D721Med (cell line): ENCODE measurements at regions not wholly inside any gene's neighbourhood (a gene's known extent, or its start where the extent isn't known, plus 50 kb on each side); places are given as distances from the start of the nearest gene placed in this dataset.
"Not testable (repeated sequence)": the region's sequence is repeated elsewhere in the genome, so short reads cannot be mapped to it uniquely, and the experiment has no call there.

Experiments used
- DNase-seq: peaks from one replicate; pipeline ENCODE4 v3.0.0; 2011; ENCODE audit warnings: low spot score; ENCODE audit not compliant: insufficient read length
- FAIRE-seq: peaks from 2 replicates; lab custom pipeline; 2011; peaks lifted over from hg19 to GRCh38; lab: Jason Lieb, UNC
- TF ChIP-seq, protein P1 (sequence below): IDR thresholded peaks from 2 replicates; pipeline ENCODE4 v1.5.1; 2012; ENCODE audit warnings: mild to moderate bottlenecking, control low read depth; ENCODE audit not compliant: insufficient read depth; ENCODE audit errors: missing control alignments

DNA sequence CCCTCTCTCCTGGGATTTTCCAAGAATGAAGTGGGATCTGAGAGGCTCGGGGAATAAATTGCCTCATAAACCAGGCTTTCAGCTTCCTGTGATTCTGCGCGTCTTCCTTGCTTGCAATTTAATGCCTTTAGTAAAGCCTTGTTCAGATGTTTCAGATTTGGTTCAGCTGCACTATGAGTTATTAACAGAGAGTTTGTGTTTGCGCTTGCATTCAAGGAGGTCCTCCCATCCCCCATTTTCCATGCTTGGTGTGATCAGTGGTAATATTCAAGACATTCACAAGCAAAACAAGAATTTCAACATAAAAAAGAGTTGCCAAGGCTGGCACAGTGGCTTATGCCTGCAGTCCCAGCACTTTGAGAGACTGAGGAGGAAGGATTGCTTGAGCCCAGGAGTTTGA is 1068.9 kb downstream of the TYW1 start:
- DNase-seq (no peak), FAIRE-seq (no peak)
- TF ChIP-seq, protein P1, sequence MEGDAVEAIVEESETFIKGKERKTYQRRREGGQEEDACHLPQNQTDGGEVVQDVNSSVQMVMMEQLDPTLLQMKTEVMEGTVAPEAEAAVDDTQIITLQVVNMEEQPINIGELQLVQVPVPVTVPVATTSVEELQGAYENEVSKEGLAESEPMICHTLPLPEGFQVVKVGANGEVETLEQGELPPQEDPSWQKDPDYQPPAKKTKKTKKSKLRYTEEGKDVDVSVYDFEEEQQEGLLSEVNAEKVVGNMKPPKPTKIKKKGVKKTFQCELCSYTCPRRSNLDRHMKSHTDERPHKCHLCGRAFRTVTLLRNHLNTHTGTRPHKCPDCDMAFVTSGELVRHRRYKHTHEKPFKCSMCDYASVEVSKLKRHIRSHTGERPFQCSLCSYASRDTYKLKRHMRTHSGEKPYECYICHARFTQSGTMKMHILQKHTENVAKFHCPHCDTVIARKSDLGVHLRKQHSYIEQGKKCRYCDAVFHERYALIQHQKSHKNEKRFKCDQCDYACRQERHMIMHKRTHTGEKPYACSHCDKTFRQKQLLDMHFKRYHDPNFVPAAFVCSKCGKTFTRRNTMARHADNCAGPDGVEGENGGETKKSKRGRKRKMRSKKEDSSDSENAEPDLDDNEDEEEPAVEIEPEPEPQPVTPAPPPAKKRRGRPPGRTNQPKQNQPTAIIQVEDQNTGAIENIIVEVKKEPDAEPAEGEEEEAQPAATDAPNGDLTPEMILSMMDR = no peak

DNA sequence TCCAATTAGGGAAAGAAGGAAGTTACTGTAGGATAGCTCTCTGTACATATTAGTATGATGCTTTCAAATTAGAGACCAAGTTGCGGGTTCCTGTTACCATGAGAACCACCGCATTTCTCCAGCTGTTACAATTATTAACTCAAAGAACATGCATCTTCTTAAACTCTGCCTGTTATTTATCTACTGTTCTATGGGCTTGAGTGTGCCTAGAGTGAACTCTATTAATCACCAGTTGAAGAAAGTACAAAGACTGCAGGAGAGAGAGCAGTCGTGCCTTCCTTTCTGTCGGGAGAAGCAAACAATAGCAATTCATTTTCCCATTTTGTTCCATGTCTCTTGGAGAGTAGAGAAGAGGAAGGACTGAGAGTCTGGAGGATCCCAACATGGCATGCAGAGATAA is 1071.2 kb downstream of the TYW1 start:
- no peak for DNase-seq
- TF ChIP-seq, protein P1 = no peak
- FAIRE-seq = no peak

DNA sequence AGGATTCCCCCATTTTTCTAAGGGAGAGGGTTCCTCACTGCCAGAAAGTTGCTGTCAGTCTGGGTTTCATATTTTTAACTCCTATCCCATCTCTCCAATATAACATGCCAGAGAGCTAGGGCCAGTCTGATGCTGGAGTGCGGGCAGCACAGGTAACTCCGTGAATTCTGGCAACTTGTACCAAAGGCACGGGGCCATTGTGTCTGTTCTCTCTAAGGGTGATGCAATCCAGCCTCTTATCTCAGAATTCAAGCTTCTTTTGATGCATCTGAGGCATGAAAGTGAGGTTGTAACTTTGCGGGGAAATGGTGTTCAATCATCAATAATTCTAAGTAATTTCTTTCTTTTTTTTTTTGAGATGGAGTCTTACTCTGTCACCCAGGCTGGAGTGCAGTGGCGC is 1074.4 kb downstream of the TYW1 start:
- TF ChIP-seq, protein P1 = no peak
- DNase-seq = no peak
- FAIRE-seq = no peak

DNA sequence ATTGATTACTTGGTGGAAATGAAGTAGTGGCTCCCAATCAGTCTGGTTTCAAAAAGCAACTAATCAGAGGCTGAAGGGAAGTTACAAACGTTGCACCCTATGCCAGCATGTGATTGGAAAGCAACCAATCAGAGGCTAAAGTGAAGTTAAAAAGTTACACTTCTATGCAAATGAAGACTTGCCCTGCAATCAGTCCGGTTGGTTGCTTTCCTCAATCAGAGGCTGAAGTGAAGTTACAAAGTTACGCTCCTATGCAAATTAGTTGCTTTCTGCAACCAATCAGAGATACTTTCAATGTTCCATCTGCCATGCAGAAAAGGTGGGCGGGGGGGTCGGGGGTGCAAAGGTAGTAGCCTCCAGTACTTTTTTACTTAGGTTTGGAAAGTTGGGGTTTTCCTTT is 1077.1 kb downstream of the TYW1 start:
- no peak for FAIRE-seq

DNA sequence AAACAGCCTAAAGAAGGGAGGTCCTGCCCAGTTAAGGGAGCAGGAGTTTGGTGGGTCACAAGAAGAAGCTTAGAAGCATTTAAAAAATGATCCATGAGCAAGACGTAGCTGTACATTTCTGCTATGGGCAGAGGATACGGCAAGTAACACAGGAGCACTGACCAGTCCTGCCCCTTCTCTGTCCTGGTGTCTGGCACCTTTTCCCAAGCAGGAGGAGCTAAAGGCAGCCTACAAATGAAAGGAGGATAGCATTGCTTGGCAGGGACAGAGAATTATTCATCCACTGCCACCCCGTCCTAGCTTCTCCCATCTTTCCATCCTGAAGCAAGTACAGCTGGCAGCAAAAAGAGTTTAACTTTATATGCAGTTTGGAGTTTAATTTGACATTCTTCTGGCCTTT is 1077.6 kb downstream of the TYW1 start:
- TF ChIP-seq, protein P1 = no peak
- no peak for DNase-seq

More for the DNA sequence above, 1077.1 kb downstream of the TYW1 start:
- TF ChIP-seq, protein P1 = no peak
- DNase-seq = no peak

DNA sequence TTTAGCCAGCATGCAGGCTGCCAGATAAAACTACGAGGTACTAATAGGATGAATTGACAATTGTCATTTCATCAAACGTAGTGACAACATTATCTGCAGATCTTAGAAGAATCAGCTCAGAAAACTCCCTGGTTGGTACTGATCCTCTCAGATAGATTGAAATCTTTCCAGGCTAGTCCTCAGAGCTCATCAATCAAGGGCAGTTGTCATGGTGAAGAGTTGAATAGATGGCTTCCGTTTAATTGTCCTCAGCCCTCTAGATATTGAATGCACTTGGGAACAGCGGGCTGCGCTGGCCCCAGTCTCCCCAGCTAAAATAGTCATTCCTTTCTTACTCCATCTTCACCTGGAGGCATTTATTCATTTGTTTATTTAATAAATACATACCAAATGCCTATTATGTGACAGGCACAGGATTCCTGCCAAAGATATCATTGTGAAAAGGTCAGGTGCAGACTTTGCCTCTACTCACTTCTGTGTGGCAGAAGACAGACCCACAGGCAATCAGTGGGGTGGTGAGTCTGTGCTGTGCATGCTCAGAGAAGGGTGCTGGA is 1081.6 kb downstream of the TYW1 start:
- no peak for FAIRE-seq
- TF ChIP-seq, protein P1 = no peak
- DNase-seq = no peak

More for the DNA sequence above, 1077.6 kb downstream of the TYW1 start:
- FAIRE-seq = no peak

DNA sequence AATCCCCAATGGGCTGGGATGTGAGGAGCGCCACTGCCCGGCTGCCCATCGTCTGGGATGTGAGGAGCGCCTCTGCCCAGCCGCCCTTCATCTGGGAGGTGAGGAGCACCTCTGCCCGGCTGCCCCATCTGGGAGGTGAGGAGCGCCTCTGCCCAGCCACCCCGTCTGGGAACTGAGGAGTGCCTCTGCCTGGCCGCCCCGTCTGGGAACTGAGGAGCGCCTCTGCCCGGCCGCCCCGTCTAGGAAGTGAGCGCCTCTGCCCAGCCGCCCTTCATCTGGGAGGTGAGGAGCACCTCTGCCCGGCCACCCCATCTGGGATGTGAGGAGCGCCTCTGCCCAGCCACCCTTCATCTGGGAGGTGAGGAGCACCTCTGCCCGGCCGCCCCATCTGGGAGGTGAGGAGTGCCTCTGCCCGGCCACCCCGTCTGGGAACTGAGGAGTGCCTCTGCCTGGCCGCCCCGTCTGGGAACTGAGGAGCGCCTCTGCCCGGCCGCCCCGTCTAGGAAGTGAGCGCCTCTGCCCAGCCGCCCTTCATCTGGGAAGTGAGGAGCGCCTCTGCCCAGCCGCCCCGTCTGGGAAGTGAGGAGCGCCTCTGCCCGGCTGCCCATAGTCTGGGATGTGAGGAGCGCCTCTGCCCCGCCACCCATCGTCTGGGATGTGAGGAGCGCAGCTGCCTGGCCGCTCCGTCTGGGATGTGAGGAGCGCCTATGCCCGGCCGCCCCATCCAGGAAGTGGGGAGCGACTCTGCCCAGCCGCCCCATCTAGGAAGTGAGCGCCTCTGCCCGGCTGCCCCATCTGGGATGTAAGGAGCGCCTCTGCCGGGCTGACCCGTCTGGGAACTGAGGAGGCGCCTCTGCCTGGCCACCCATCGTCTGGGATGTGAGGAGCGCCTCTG is 1085.7 kb downstream of the TYW1 start:
- DNase-seq, FAIRE-seq: not testable (repeated sequence)

DNA sequence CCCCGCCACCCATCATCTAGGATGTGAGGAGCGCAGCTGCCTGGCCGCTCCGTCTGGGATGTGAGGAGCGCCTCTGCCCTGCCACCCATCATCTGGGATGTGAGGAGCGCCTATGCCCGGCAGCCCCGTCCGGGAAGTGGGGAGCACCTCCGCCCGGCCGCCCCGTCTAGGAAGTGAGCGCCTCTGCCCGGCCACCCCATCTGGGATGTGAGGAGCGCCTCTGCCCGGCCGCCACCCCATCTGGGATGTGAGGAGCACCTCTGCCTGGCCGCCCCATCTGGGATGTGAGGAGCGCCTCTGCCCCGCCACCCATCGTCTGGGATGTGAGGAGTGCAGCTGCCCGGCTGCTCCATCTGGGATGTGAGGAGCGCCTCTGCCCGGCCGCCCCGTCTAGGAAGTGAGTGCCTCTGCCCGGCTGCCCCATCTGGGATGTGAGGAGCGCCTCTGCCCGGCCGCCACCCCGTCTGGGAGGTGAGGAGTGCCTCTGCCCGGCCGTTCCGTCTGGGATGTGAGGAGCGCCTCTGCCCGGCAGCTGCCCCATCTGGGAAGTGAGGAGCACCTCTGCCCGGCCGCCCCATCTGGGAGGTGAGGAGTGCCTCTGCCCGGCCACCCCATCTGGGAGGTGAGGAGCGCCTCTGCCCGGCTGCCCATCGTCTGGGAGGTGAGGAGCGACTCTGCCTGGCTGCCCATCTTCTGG is 1086.5 kb downstream of the TYW1 start:
- not testable (repeated sequence) for DNase-seq, FAIRE-seq
